GM18907 (cell line): ENCODE measurements at regions not wholly inside any gene's neighbourhood (a gene's known extent, or its start where the extent isn't known, plus 50 kb on each side); places are given as distances from the start of the nearest gene placed in this dataset.
"Not testable (repeated sequence)": the region's sequence is repeated elsewhere in the genome, so short reads cannot be mapped to it uniquely, and the experiment has no call there.

Source experiments
- ATAC-seq: cut with Tn5 transposase; IDR thresholded peaks from one replicate; pipeline ENCODE4 v1.9.1; 2021; ENCODE audit warnings: mild to moderate bottlenecking, moderate library complexity; ENCODE audit not compliant: unreplicated experiment

- ATAC-seq = not testable (repeated sequence)
Observed at GRCh38 chr7:76735668-76736067, 108.6 kb upstream of the POMZP3 start.

- not testable (repeated sequence) for ATAC-seq
Observed at GRCh38 chr7:76728571-76728974, 101.5 kb upstream of the POMZP3 start.

GRCh38 chr7:76723928-76724327 is 96.8 kb upstream of the POMZP3 start:
- not testable (repeated sequence) for ATAC-seq

GRCh38 chr7:76716551-76716950 is 89.5 kb upstream of the POMZP3 start:
- not testable (repeated sequence) for ATAC-seq

- not testable (repeated sequence) for ATAC-seq
Observed at GRCh38 chr7:76712926-76713325, 85.8 kb upstream of the POMZP3 start.

- ATAC-seq = not testable (repeated sequence)
Observed at GRCh38 chr7:76711648-76712047, 84.6 kb upstream of the POMZP3 start.

GRCh38 chr7:76709703-76710102 is 82.6 kb upstream of the POMZP3 start:
- ATAC-seq = not testable (repeated sequence)

- ATAC-seq = not testable (repeated sequence)
Observed at GRCh38 chr7:76708446-76708845, 81.4 kb upstream of the POMZP3 start.

GRCh38 chr7:76703815-76704214 is 76.7 kb upstream of the POMZP3 start:
- ATAC-seq = not testable (repeated sequence)

GRCh38 chr7:76686277-76686676 is 59.2 kb upstream of the POMZP3 start:
- not testable (repeated sequence) for ATAC-seq

GRCh38 chr7:76684737-76685136 is 57.7 kb upstream of the POMZP3 start:
- not testable (repeated sequence) for ATAC-seq

- not testable (repeated sequence) for ATAC-seq
Observed at GRCh38 chr7:76683631-76684030, 56.6 kb upstream of the POMZP3 start.

- not testable (repeated sequence) for ATAC-seq
Observed at GRCh38 chr7:76681810-76682209, 54.7 kb upstream of the POMZP3 start.

- ATAC-seq = not testable (repeated sequence)
Observed at GRCh38 chr7:76679174-76679573, 52.1 kb upstream of the POMZP3 start.

- not testable (repeated sequence) for ATAC-seq
Observed at GRCh38 chr7:76678500-76678899, 51.4 kb upstream of the POMZP3 start.

- not testable (repeated sequence) for ATAC-seq
Observed at GRCh38 chr7:76676890-76677289, 49.8 kb upstream of the POMZP3 start.
